ENCODE measurements at regions not wholly inside any gene's neighbourhood (a gene's known extent, or its start where the extent isn't known, plus 50 kb on each side); places are given as distances from the start of the nearest gene placed in this dataset.

DNA sequence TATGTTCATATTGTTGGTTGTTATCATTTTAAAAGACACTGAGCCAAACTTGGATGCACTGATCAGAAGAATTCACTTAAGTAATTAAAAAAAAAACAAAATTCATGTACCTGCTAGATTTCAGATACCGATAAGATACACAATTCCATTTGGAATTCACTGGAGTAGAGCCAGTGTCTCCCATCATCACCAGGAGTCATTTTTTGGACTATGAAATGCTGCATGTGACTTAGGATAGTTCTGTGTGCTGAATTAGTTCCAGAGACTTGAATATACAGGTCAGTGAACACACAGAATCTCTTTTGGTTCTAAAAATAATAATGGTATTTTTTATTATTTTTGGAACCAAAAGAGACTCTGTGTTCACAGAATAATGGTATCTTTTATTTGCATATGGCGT, 482.6 kb upstream of the PIK3R1 start:
- TF ChIP-seq POLR2A (IDR thresholded peaks at IDR 0.05) (no peak), EP300 (IDR thresholded peaks at IDR 0.05) (no peak)
- TF ChIP-seq, protein P1, sequence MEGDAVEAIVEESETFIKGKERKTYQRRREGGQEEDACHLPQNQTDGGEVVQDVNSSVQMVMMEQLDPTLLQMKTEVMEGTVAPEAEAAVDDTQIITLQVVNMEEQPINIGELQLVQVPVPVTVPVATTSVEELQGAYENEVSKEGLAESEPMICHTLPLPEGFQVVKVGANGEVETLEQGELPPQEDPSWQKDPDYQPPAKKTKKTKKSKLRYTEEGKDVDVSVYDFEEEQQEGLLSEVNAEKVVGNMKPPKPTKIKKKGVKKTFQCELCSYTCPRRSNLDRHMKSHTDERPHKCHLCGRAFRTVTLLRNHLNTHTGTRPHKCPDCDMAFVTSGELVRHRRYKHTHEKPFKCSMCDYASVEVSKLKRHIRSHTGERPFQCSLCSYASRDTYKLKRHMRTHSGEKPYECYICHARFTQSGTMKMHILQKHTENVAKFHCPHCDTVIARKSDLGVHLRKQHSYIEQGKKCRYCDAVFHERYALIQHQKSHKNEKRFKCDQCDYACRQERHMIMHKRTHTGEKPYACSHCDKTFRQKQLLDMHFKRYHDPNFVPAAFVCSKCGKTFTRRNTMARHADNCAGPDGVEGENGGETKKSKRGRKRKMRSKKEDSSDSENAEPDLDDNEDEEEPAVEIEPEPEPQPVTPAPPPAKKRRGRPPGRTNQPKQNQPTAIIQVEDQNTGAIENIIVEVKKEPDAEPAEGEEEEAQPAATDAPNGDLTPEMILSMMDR (IDR thresholded peaks at IDR 0.05) = no peak
